T-helper 2 cell treated with Interferon-gamma antibody and Interleukin-4, amounts not matched to agents 100 ng/mL and 5 ng/mL, for 36 hours (primary cell): ENCODE measurements at regions not wholly inside any gene's neighbourhood (a gene's known extent, or its start where the extent isn't known, plus 50 kb on each side); places are given as distances from the start of the nearest gene placed in this dataset.
"Not testable (repeated sequence)": the region's sequence is repeated elsewhere in the genome, so short reads cannot be mapped to it uniquely, and the experiment has no call there.

Experiments
- intact Hi-C: fragments of 100-400 bp; cut with micrococcal nuclease; formaldehyde crosslinking; loops from one replicate; pipeline ENCODE4 v1.15.1; 2023

DNA sequence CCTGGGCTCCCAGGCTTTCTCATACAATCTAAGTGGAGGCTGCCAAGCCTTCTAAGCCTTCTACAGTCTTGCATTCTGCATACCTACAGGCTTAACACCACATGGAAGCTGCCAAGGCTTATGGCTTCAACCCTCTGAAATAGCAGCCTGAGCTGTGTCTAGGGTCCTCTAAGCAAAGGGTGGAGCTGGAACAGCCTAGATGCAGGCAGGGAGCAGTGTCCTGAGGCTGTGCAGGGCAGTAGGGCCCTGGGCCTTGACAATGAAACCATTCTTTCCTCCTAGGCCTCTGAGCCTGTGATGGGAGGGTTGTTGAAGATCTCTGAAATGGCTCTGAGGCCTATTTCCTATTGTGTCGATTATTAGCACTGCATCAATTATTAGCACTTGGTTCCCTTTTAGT, 150.9 kb upstream of the GRK3 start:
- intact Hi-C loops: no loop called here

DNA sequence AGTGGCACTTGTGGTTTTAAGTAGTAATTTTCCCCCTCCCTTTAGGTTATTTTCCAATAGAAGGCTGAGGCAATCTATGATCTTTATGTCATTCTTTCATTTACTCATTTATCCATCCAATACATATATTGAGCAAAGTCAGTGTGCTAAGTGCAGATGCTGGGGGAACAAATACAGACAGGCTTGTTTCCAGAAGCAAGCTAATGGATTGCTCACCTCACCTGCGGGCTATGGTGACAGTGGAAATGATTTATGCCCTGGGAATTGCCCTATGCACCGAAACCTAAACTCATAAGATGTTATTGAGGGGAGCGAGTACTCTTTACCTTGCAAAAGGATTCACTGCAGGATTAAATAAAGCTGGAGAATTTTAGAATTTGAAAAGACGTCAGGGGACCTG, 148.7 kb upstream of the GRK3 start:
- intact Hi-C loops: not testable (repeated sequence)

DNA sequence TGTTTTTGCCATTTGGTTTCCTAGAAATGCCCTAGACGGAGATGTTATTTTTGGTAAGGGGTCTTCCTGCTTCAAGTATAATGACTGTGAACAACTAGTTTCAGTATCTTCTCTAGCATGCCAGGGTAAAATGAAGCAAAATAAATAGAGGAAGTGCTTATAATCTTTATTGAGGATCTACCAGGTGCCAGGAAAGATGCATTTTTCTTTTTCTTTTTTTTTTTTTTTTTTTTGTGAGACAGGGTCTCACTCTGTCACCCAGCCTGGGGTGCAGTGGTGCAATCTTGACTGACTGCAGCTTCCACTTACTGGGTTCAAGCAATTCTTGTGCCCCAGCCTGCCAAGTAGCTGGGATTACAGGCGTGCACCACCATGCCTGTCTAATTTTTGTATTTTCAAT, 146.6 kb upstream of the GRK3 start:
- intact Hi-C loops: not testable (repeated sequence)

DNA sequence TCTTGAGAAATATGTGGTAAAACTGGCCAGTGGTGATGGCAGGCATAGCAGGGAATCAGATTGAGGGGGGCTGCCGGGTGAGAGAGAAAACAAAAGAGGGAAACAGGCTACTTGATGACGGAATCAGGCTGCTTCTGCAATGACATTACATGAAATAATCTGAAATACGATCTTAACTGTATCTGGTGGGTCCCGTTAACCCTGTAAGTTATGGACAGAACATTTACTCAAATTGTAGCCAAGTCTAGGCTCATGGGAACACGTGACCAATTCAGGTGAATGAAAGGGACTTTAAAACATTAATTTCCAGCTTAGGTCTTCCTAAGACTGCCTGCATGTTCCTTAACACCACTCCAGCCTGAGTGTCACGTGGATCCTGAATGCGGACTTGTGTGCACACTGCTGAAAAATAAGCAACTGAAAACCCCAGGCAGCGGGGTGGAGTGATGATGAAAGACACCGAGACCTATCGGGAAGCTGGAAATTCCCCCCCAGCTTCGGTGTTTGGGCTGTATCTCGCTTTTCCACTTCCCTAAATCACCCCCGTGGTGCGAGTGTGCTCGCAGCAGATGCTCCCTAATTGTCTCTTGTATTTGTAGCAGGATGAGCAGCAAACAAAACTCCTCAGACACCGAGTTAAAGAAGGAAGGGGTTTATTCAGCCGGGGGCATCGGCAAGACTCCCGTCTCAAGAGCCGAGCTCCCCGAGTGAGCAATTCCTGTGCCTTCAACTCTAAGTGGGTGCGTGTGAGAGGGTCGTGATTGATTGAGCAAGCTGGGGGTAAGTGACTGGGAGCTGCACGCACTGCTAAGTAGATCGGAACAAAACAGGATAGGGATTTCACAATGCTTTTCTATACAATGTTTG, 145.0 kb upstream of the GRK3 start:
- intact Hi-C loops: no loop called here

DNA sequence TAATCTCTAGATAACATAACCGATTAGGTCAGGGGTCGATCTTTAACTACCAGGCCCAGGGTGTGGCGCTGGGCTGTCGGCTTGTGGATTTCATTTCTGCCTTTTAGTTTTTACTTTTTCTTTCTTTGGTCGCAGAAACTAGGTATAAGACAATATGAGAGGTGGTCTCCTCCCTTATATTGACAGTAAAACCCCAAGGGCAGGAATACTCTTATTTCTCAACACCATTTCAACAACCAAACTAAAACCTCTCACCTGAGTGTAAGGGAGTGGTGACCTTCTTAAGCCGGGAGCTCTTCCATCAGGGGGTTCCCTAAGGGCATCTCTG, 144.4 kb upstream of the GRK3 start:
- intact Hi-C loops: not testable (repeated sequence)

DNA sequence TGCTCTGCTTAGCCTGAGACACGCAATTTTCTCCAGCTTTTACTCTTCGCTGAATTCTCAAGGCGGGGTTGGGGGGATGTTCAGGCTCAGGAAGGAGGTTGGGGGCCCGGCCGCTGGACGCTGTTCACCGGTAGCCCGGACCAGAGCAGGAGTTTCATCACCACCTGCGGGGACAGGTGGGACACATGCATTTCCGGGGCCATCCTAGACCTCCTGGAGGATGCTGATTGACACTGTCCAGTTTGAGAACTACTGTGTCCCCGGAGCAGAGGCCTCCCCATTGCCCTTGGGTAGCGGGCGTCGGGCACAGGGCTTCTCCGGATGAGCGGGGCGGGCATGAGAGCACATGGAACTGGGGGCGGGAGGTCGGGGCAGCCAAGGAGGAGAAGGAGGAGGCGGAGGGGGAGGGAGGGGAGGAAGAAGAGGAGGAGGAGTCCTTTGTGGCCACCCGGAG, 144.0 kb upstream of the GRK3 start:
- intact Hi-C loops: no loop called here

DNA sequence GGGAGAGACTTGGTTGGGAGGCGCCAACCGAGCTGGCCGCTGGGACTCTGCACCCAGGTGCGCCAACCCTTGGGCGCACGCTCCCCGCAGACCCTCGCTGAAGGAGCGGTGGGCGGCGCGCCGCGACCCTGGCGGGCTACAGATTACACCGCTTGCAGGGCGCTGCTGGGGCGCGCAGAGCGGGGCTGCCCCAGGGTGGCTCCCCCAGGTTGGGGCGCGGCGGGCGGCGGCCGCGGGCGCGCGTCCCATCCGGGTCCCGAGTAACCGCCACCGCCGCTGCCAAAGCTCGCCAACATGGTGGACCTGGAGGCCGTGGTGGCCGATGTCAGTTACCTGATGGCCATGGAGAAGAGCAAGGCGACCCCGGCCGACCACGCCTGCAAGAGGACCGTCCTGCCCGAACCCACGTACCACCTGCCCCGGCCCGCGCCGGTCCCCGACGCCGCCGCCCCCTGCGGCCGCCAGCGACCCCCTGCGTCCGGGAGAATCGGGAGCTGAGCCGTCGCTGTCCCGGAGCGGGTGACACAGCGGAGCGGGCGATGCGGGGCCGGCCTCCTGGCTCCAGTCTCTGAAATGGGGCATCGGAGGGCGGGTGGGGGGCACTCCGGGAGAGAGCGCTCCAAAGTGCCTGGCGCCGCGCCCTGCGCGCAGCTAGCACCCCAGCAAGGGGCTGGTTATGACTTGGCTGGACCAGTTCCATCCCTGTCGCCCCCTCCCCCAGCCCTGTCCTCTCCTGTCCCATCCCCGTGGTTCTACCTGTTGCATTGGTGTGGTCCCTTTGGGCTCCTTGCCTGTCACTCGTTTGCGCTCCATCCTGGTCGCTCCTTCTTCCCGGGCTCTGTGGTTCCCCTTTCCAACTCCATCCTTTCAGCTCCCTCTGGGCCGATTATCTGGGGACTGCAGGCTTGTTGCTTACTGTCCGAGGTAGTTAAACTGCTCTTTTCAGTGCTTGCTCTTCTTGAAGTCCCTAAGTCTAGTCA, 143.3 kb upstream of the GRK3 start:
- intact Hi-C loops: no loop called here

DNA sequence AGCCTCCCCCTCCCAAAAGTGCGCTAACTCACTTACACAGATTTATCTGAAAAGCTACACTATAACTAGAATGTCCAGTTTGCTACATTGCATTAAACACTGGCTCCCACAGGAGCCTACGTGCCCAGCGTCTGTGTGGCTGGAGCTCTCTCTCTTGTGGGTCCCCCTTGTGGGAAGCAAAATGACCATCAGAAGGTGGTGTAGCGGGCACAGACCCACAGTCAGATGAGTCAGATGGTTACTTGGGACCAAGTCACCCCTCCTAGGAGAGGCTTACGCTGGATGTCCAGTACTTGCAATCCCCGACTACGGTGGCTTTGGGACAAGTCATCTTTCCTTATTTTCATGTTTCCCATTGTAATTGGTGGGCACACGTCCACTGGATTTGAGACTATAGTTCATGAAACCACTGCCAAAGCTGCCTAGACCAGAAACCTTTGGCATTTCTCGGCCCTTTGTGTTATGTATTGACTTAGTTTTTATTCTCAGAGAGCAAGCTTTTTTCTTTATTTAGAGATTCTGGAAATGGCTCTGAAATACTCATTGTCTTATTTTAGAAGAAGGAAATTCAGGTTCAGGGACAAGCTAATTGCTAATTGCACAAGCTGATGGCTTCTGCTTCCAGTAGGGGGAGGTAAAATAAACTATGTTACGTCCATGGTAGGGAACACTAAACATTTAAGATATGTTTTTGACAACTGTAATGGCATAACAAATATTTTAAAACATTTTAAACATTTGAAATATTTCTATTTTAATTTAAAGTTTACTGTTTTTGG, 137.8 kb upstream of the GRK3 start:
- intact Hi-C loops: not testable (repeated sequence)

DNA sequence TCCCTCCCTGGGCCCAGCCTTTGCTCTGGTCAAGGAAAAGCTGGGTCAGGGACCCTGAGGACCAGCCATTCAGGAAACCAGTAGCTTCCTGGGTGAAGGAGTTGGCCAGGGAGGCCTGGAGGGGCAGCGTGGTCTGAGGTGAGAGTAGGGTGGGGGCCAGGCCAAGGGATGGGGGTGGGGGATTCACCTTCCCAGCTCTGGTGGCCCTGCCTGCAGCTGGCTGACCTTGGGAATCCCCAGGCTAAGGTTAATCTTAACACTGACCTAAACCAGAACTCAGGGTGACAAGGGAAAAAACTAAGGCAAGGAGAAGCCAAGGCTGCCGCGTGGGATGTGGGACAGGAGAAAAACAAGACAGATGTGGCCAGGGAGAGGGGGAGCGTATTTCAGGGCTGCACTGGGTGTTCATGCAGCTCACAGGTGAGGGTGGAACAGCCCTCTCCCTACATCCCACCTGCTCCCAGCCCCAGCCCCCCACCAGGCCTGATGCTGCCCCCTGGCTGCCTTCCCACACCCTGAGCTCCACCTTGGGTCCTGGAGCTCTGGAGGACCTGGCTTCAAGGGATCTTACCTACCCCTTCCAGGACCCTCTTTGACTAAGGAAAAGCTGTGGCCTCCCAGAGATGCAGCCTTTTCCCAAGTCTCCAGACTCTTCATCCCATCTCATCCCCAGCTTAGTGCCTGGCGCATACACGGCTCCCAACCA, 132.7 kb upstream of the GRK3 start:
- intact Hi-C loops: not testable (repeated sequence)

DNA sequence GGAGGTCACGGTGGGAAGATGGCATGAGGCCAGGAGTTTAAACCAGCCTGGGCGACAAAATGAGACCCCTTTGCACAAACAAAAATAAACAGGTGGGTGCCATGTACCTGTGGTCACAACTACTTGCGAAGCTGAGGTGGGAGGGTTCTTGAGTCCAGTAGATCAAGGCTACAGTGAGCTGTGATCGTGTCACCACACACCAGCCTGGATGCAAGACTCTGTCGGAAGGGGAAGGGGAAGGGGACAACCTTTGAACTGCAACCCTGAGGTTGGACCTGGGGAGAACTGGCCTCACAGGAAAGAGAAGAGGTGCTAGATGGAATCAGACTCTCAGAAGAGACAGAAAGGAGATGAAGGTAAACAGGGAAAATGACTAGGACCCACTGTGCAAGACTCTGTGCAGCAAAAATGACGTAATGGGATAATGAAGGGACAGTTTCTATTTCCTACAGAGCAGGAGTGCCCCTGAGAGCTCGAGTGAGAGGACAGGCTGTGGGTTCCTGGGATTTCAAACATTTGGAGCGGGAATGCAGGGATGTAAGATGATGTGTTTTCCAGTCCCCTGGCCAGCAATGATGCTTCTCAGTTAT, 131.0 kb upstream of the GRK3 start:
- intact Hi-C loops: not testable (repeated sequence)

DNA sequence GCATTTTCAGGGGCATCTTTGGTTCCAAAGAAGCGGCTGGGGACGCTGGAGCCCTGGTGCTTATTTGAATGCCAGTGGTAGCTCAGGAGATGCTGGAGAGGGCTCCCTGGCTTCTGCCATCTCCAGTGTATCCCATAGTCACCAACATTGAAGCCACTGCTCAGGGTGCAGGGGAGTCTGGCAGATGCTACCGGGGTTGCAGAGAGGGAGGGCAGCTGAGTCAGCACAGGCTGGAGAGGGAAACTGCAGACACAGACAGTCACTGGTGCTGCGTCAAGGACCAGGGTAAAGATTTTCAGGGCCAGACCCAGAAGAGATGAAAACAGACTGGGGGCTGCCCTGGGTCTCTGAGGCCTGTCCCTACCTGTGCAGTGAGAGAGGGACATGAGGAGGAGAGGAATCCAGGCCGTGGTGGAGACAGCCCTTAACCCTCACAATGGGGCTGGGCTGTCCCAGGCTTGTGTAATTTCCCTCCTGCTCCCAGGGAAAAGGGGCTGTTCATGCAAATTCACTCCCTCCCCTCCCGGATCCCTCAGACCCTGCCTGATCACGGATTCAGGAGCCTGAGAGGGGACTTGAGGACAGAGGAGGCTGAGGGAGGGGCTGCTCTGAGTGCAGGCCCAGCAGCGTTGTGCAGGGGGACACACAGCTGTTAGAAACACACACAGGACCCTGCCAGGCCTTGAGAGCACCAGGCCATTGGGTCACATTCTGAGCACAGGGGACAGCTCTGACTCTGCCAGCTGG, 126.9 kb upstream of the GRK3 start:
- intact Hi-C loops: no loop called here

DNA sequence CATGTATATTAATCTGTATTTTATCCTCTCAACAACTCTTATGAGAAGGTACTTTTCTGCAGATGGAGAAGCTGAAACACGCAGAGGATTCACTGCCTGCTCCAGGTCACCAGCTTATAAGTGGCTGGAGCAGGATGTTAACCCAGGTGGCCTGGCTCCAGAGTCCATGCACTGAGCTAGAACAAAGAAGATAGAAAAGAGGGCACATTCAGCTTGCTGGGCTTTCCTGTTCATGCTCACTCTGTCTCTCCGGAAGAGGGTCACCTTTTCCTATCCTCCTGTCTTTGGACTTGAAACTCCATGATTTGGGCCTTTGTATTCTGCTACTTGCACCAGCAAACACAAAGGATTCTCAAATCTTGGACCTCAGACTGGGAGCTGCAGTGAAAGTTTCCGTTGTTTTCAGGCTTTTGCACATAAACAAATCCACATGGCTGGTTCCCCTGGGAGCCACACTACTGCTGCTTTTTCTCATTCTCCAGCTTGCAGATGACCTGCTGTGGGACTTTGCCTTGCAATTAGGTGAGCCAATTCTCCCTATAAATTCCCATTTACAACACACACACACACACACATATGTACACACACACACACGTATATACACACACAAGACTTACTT, 117.3 kb upstream of the GRK3 start:
- intact Hi-C loops: loop anchor here (5.0 to 10.0 kb wide), 3 partner anchors 118 to 325 kb away; partner anchors contain the start of gene GRK3

DNA sequence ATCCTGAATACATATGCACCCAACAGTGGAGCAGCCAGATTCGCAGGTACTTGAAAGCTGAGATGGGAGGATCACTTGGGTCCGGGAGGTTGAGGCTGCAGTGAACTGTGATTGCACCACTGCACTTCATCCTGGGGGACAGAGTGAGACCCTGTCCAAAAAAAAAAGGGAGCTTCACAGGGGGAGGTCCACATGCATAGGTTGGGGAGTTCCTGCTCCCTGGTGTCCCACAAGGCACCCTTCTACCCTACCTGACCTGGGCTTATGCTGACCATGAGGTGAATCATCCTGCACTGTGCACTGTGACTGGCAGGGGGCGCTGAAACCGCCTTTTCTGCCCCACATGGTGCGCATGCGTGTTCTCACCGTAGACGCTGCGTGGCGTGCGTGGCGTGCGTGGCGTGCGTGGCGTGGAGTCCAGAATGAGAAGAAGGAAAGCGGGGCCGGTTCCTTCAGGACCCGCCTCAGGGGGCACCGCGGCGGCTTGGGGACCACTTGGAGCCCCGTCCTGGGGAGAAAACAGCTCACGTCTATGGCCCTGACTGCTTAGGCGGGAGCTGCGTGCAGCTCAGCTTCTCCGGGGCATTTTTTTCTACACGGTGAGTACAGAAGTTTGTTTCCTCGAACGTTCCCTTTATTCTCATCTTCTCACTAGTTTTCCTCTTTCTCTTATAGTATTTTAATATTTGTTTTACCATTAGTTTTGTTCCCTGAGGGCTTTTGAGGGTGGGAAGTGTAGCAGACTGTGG, 116.6 kb upstream of the GRK3 start:
- intact Hi-C loops: loop anchor here (2.0 to 10.0 kb wide), 4 partner anchors 43 to 324 kb away; partner anchors contain the start of gene GRK3

DNA sequence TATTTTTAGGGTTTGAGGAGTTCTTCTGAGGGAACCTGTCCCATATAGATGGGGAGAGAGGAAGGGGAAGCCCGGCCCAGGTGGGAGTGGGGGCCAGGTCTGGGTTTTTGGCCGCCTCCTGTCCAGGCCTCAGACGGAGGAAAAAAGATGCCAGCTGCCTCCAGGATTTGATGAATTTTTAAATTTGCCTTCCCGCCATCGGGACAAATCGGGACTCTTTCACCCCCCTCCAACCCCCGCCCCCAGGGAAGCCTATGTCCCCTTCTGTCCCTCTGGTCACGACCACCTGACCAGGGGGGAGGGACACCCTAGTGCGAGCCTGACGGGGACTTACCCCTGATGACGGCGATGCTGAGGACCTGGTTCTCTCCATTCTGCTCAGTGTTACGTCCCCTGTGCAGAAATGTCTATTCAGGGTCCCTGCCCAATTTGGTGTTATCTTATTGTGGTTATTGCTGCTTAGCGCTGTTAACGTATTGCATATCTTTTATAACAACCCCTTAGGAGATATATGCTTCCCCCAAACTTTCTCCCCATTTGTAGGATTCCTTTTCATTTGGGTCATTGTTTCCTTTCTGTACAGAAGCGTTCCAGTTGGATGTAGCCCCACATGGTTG, 115.9 kb upstream of the GRK3 start:
- intact Hi-C loops: loop anchor here (2.0 to 10.0 kb wide), 4 partner anchors 44 to 324 kb away; partner anchors contain the start of gene GRK3

DNA sequence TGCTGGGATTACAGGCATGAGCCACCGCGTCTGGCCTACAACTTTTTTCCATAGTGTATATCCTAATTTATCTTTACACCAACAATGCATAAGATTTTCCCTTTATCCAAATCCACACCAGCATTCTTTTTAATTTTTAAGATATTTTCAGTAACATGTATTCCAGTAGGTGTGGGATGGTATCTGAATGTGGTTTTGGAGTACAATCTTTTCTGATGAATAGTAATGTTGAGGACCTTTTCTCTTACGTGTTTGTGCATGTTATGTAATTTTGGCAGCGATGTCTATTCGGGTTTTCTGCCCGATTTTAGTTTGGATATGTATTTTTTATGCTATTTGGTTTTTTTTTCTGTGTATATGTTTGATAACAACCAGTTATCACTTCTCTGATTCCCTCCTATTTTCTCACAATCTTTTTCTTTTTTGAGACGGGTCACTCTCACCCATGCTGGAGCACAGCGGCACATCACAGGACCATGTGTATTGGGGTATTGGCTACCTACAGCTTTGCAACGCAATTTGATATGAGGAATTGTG, 114.6 kb upstream of the GRK3 start:
- intact Hi-C loops: loop anchor here (2.0 to 10.0 kb wide), 4 partner anchors 45 to 322 kb away; partner anchors contain the start of gene GRK3

DNA sequence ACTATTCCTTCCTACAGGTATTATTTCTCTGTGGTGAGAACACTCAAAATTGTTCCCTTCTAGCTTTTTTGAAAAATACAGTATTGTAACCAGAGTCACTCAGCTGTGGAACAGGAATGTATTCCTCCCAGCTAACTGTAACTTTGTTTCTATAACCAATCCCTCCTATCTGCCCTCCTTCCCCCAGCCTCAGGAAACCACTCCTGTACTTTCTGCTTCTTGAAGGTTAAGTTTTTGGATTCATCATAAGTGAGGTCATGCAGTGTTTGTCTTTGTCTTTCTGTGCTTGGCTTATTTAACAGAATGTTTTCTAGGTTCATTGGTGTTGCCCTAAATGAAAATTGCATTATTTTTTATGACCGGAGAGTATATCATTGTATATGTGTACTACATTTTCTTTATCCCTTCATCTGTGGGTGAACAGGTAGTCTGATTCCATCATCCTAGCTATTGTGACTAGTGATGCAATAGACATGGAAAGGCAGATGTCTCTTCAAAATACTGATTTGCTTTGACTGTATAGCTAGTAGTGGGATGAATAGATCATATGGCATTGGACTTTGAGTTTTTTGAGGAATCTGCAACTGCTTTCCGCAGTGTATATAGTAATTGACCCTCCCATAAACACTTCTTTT, 112.9 kb upstream of the GRK3 start:
- intact Hi-C loops: no loop called here

DNA sequence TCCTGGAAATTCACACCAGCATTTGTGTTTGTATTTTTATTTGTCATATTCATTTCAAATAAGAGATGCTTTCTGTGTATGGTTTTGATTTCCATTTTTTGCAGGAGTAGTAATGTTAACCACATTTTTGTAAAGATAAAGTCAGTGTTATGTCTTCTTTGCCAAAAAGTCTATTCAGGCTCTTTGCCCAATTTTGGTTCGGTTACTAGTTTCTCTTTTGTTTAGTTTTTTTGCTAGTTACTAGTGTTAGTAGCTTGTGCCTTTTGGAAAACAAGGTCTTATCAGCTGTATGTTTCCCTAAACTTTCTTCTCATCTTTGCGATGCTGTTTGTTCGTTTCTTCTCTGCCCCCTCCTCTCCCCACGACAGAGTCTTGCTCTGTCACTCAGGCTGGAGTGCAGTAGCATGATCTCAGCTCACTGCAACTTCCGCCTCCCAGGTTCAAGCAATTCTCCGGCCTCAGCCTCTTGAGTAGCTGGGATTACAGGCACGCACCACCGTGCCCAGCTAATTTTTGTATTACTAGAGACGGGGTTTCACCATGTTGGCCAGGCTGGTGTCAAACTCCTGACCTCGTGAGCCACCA, 112.3 kb upstream of the GRK3 start:
- intact Hi-C loops: no loop called here
